Coronary artery (tissue), 2 donors: ENCODE measurements at regions not wholly inside any gene's neighbourhood (a gene's known extent, or its start where the extent isn't known, plus 50 kb on each side); places are given as distances from the start of the nearest gene placed in this dataset.

Experiments
- DNase-seq: peaks from one replicate; pipeline ENCODE4 v3.0.0-alpha.2; 2017; ENCODE audit warnings: low spot score
- H3K27ac ChIP-seq, 2 donors: fragments of 200-600 bp; sonication (generic); one replicate each; pipeline ENCODE4 v1.5.1; 2016 to 2019
- H3K4me3 ChIP-seq: fragments of 200-600 bp; sonication (generic); 2 replicates; pipeline ENCODE4 v1.5.1; 2016; ENCODE audit warnings: mild to moderate bottlenecking, moderate library complexity
- TF ChIP-seq, protein P1 (sequence below): fragments of 200-600 bp; sonication (generic); IDR thresholded peaks from one replicate; pipeline ENCODE4 v1.5.1; 2019; ENCODE audit warnings: antibody characterized with exemption

- TF ChIP-seq, protein P1, sequence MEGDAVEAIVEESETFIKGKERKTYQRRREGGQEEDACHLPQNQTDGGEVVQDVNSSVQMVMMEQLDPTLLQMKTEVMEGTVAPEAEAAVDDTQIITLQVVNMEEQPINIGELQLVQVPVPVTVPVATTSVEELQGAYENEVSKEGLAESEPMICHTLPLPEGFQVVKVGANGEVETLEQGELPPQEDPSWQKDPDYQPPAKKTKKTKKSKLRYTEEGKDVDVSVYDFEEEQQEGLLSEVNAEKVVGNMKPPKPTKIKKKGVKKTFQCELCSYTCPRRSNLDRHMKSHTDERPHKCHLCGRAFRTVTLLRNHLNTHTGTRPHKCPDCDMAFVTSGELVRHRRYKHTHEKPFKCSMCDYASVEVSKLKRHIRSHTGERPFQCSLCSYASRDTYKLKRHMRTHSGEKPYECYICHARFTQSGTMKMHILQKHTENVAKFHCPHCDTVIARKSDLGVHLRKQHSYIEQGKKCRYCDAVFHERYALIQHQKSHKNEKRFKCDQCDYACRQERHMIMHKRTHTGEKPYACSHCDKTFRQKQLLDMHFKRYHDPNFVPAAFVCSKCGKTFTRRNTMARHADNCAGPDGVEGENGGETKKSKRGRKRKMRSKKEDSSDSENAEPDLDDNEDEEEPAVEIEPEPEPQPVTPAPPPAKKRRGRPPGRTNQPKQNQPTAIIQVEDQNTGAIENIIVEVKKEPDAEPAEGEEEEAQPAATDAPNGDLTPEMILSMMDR: no peak
- no peak overlapping the region for H3K27ac ChIP-seq
- no peak overlapping the region for H3K4me3 ChIP-seq
- no peak for DNase-seq
Observed at GRCh38 chr2:17263570-17263968, 254.7 kb downstream of the RAD51AP2 start.

GRCh38 chr2:17262854-17263569 lies 255.2 kb downstream of the RAD51AP2 start:
- DNase-seq: no peak
- TF ChIP-seq, protein P1: no peak
- no peak overlapping the region for H3K4me3 ChIP-seq
- no peak overlapping the region for H3K27ac ChIP-seq

DNA sequence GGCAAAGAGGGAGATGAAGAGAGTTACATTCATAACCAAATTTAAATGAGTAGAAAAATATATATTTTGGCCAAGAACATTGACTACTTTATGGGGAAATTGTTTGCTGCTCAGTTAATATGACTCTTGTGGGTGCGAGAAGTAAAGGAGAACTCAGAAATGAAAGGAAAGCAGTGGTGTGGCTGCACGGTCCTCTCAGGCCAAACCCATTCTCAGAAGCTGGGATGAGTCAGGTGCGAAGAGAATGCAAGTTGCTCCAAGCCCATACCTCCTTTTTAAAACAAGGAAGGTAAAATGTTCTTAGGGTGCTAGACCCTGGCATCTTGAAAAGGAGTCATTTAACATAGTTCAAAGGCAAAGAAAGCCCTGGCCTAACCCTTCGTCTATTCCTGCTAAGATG lies 258.6 kb downstream of the RAD51AP2 start:
- TF ChIP-seq, protein P1: no peak
- no peak overlapping the region for H3K4me3 ChIP-seq
- no peak overlapping the region for H3K27ac ChIP-seq
- no peak for DNase-seq

GRCh38 chr2:17258861-17259260 lies 259.4 kb downstream of the RAD51AP2 start:
- no peak overlapping the region for H3K4me3 ChIP-seq
- H3K27ac ChIP-seq: no peak overlapping the region
- DNase-seq: no peak
- TF ChIP-seq, protein P1: no peak

GRCh38 chr2:17257189-17257909 lies 260.9 kb downstream of the RAD51AP2 start:
- no peak for DNase-seq
- no peak overlapping the region for H3K27ac ChIP-seq
- no peak overlapping the region for H3K4me3 ChIP-seq
- TF ChIP-seq, protein P1: no peak

DNA sequence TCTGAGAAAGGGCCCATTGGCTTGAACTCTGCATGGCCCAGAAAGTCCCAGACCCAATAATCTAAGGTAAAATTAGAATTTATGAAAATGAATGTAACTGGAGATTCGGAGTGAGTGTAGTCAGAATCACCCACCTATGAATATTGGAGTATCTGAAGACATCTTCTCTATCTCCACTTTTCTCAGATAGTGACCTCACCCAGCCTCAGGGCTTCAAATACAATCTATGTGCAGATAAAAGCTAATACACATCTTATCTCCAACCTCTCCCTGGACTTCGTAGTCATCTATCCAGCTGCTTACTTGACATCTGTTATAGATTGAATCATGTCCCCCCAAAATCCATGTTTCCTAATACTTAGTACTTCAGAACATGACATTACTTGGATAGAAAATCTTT lies 263.2 kb downstream of the RAD51AP2 start:
- H3K4me3 ChIP-seq: no peak overlapping the region
- TF ChIP-seq, protein P1: no peak
- H3K27ac ChIP-seq: no peak overlapping the region
- no peak for DNase-seq

DNA sequence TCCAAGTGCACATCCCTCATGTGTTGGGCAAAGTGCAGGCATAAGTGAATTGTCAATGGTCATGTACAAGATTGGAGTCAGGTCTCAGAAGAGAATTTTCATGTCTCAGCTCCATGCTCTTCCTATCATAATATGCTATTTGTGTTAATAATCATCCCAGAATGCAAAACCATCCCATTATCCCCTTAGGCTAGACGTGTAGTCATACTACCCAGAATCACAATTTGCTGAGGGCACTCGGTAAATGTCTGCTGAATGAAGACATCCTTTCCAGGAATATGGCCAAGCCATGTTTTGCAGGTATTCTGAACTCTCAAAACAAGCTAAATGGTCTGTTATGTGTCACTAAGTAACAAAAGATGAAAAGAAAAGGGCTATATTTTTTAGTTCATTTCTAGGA lies 263.8 kb downstream of the RAD51AP2 start:
- no peak for DNase-seq
- TF ChIP-seq, protein P1: no peak

More for the DNA sequence above, 263.8 kb downstream of the RAD51AP2 start:
- H3K27ac ChIP-seq: no peak overlapping the region
- no peak overlapping the region for H3K4me3 ChIP-seq
